ENCODE measurements at regions not wholly inside any gene's neighbourhood (a gene's known extent, or its start where the extent isn't known, plus 50 kb on each side); places are given as distances from the start of the nearest gene placed in this dataset.
"Not testable (repeated sequence)": the region's sequence is repeated elsewhere in the genome, so short reads cannot be mapped to it uniquely, and the experiment has no call there.

GRCh38 chr14:45551240-45551820 is 298.3 kb upstream of the MIS18BP1 start:
- not testable (repeated sequence) for DNase-seq

DNA sequence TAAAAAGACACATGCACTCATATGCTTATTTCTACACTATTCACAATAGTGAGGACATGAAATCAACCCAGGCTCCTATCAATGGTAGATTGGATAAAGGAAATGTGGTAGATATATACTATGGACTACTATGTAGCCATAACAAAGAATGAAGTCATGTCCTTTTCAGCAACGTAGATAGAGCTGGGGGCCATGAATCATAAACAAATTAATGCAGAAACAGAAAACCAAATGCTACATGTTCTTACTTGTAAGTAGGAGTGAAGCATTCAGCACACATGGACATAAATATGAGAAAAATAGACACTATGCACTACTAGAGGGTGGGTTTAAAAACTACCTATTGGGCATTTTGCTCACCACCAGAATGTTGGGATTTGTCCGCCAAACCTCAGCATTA is 278.0 kb upstream of the MIS18BP1 start:
- no peak for DNase-seq

GRCh38 chr14:45526715-45527549 is 273.9 kb upstream of the MIS18BP1 start:
- DNase-seq, result peak; percentile 49

DNA sequence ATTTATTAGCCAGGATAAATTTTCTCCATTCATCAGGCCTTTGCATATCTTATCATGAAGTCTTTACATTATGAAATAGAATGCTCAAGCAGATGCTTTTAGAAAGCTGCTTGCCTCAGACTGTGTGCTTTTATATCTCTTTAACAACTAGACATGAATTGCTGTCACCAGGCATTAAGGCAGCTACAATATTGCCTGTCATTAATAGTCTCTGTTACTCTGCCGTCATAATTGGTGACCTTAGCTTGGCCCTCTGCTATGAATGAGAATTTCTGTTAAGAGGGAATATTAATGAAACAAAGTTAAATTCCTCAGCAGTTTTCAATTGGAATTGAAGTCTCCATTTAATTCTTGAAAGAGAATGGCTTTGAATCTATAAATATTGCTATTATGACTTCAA is 266.8 kb upstream of the MIS18BP1 start:
- DNase-seq, result no peak

- DNase-seq, result no peak
Measured at GRCh38 chr14:45492876-45493275, 239.9 kb upstream of the MIS18BP1 start.

DNA sequence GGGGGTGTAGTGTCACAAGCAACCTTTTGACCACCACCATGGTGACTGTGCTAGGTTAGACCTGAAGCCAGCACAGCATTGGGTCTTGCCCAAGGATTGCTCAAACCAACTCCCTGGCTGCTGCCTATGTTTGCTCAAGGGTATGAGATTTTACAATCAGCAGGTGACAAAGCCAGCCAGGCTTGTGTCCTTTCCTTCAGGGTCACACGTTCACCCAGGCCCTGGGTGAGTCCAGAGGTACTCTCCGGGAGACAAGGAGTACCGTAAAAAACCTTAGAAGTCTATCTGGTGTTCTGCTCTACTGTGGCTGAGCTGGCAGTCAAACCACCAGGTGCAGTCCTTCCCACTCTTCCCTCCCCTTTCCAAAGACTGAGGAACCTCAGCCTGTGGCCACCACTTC is 238.9 kb upstream of the MIS18BP1 start:
- no peak for DNase-seq

GRCh38 chr14:45486599-45486998 is 233.6 kb upstream of the MIS18BP1 start:
- DNase-seq, result no peak

- DNase-seq, result no peak
Measured at GRCh38 chr14:45467023-45467422, 214.0 kb upstream of the MIS18BP1 start.

DNA sequence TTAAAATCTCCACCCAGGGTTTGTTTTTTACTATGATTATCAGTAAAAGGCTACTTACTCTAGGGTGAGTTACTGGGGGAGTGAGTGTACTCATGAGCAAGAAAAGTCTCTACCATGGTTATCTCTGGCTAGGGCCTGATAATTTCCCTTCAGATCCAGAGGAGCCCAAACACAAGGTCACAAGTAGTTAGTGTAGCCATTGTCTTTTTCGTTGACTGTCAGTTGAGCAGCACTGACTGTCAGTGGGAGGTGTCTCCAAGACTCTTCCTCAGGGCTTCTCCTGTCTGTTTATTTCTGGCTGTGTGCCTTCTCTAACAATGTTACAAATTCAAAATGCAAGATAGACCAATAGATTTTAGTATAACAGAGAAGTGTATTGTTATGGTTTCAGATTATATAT is 181.2 kb upstream of the MIS18BP1 start:
- DNase-seq, result no peak

DNA sequence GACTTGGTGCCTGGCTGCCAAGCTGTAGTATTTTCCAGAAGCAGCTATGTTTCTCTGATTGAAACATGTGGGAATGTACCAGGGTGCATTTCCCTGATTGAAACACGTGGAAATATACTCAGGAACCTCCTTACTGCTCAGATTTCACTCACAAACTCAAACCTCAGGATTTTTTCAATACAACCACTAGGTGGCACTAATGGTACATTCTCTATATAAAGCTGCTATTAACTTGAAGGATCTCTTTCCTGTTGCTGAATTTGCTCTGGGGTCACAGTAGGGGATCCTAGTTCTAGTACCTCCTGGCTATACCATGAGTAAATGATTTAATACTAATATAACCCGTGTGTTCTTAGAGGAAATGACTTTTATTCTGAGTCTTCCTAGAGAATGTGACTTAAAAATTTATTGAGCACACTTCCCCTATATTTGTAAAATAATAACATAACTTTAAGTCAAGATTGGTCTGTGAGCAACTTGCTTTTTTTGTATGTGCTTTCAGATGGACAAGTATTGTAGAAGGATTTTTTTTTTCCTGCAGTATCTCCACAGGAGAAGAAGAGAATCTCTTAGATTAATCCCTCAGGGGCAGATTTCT is 173.8 kb upstream of the MIS18BP1 start:
- DNase-seq, result peak; percentile 51

DNA sequence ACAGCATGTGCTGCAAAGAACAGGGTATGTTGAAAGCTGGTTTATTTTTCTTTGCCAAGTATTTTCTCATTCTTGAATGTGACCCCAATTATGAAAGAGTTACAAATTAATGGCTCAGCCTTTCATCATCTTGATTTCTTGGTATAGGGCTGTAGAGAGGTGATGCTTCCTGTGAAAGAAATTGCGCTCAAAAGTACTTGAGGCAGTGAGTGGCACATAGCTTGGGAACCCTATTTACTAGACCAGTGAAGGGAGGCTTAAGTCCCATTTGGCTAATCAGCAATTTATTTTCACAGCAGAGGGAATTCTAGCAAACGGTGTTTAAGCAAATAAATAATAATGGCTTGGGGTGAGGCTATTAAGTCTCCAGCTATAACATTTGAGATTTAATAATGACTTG is 153.9 kb upstream of the MIS18BP1 start:
- DNase-seq, result no peak

GRCh38 chr14:45400950-45401640 is 148.1 kb upstream of the MIS18BP1 start:
- DNase-seq, result no peak

- no peak for DNase-seq
Measured at GRCh38 chr14:45400509-45400908, 147.5 kb upstream of the MIS18BP1 start.

- DNase-seq, result no peak
Measured at GRCh38 chr14:45381091-45381490, 128.1 kb upstream of the MIS18BP1 start.

GRCh38 chr14:45377166-45377565 is 124.2 kb upstream of the MIS18BP1 start:
- DNase-seq, result no peak

- DNase-seq, result no peak
Measured at GRCh38 chr14:45373877-45374276, 120.9 kb upstream of the MIS18BP1 start.

GRCh38 chr14:45364565-45365156 is 111.7 kb upstream of the MIS18BP1 start:
- DNase-seq, result no peak

GRCh38 chr14:45362505-45362904 is 109.5 kb upstream of the MIS18BP1 start:
- DNase-seq, result no peak

- no peak for DNase-seq
Measured at GRCh38 chr14:45361727-45362126, 108.7 kb upstream of the MIS18BP1 start.

- no peak for DNase-seq
Measured at GRCh38 chr14:45359746-45360145, 106.7 kb upstream of the MIS18BP1 start.

DNA sequence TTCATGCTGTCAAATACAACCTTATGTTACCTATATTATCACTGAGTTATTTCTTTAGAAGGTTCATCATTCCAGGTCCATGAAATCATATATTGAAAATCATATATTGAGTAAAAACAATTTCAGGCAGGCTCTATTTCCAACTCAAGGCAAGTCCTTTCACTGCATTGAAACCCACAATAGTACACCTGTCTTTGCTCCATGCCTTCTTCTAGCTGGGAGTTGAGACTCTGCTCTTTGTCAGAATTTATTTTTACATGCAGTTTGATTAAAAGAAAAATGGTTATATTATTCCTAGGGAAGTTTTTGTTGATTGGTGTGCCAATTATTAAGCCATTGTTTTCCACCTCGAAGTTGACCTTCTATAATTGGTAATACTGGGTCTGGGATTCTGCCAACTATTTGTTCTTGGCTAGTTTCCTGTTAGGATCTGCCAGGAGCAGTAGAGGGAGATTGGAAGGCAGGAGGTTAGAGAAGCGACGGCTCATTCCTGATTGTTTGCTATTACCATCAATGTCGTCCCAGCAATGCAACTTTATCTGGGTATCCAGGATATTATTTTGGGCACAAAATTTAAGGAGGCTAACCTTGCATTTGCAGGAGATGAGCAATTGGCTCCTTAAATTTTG is 79.5 kb upstream of the MIS18BP1 start:
- DNase-seq, result no peak

GRCh38 chr14:45308745-45309397 is 55.9 kb upstream of the MIS18BP1 start:
- DNase-seq, result no peak

All from COR-L47 (cell line).